ENCODE measurements at regions not wholly inside any gene's neighbourhood (a gene's known extent, or its start where the extent isn't known, plus 50 kb on each side); places are given as distances from the start of the nearest gene placed in this dataset.

GRCh38 chr10:33448421-33449140, 114.1 kb upstream of the NRP1 start:
- Histone ChIP-seq H3K4me3 (ENCODE audit: control extremely low read depth in 1 of 5, extremely low read depth in 1 of 5, insufficient read depth in 1 of 5, low read depth in 2 of 5, low read length in 4 of 5) (no peak overlapping the region), H3K36me3 (replicated peaks in 1 of 2; ENCODE audit: control extremely low read depth in 1 of 2, control insufficient read depth in 1 of 2, extremely low read depth in 1 of 2, insufficient read depth in 2 of 2, low read length in 1 of 2) (no peaks in the 10 kb centered on the region), H3K27me3 (replicated peaks in 1 of 4; ENCODE audit: control extremely low read depth in 1 of 4, control insufficient read depth in 3 of 4, insufficient read depth in 4 of 4, low read length in 3 of 4) (no peaks in the 10 kb centered on the region), H3K27ac (ENCODE audit: low read length in 2 of 2) (no peak overlapping the region), H3K4me2 (replicated peaks; ENCODE audit: low read depth, low read length, poor library complexity, severe bottlenecking) (no peak overlapping the region), H2AFZ (ENCODE audit: insufficient read depth, low read depth, low read length, poor library complexity, severe bottlenecking) (no peak overlapping the region), H3K4me1 (ENCODE audit: control insufficient read depth in 2 of 2, insufficient read depth in 2 of 2, low read length in 2 of 2) (no peaks in the 10 kb centered on the region), H4K20me1 (ENCODE audit: control insufficient read depth, insufficient read depth, low read length, poor library complexity, severe bottlenecking) (no peaks in the 10 kb centered on the region), H3K79me2 (ENCODE audit: control insufficient read depth, insufficient read depth, low read length) (no peaks in the 10 kb centered on the region), H3K9ac (ENCODE audit: low read length) (no peak overlapping the region), H3K9me3 (ENCODE audit: control extremely low read depth in 1 of 3, control insufficient read depth in 2 of 3, insufficient read depth in 1 of 3, low read length in 2 of 3) (no peaks in the 10 kb centered on the region)
- ChIA-PET POLR2A (no interaction called here), CTCF (no interaction called here)
- ATAC-seq (ENCODE audit: low read depth) (no peak), DNase-seq (no peak)
- Mint-ChIP-seq H3K27me3 (no peaks in the 10 kb centered on the region), H3K4me1 (no peaks in the 10 kb centered on the region), H3K27ac (no peak overlapping the region), H3K4me3 (no peak overlapping the region), H3K9me3 (ENCODE audit: insufficient read depth) (peaks cover 5% of the 10 kb centered on the region)
- intact Hi-C loops (cut with micrococcal nuclease), result no loop called here
- TF ChIP-seq CTCF (IDR thresholded peaks at IDR 0.05), result no peak
- TF ChIP-seq EZH2 (IDR thresholded peaks at IDR 0.05; ENCODE audit: borderline replicate concordance, insufficient read depth, low read depth, low read length, poor library complexity, severe bottlenecking), result no peak
- WGBS (ENCODE audit: insufficient coverage), result 96% methylated on average over 2 of the region's 7 CpGs

GRCh38 chr10:33441561-33441960, 107.1 kb upstream of the NRP1 start:
- CTCF ChIA-PET, result no interaction called here
- H3K79me2 ChIP-seq (ENCODE audit: control insufficient read depth, insufficient read depth, low read length), result no peaks in the 10 kb centered on the region
- DNase-seq (no peak), ATAC-seq (ENCODE audit: low read depth) (no peak)
- no peak overlapping the region for H2AFZ ChIP-seq (ENCODE audit: insufficient read depth, low read depth, low read length, poor library complexity, severe bottlenecking)
- H4K20me1 ChIP-seq (ENCODE audit: control insufficient read depth, insufficient read depth, low read length, poor library complexity, severe bottlenecking), result no peaks in the 10 kb centered on the region
- H3K27ac ChIP-seq (ENCODE audit: low read length in 2 of 2), result no peak overlapping the region
- H3K36me3 ChIP-seq (replicated peaks in 1 of 2; ENCODE audit: control extremely low read depth in 1 of 2, control insufficient read depth in 1 of 2, extremely low read depth in 1 of 2, insufficient read depth in 2 of 2, low read length in 1 of 2), result no peaks in the 10 kb centered on the region
- POLR2A ChIA-PET, result no interaction called here
- H3K27me3 Mint-ChIP-seq, result no peaks in the 10 kb centered on the region
- H3K27ac Mint-ChIP-seq, result no peak overlapping the region
- intact Hi-C loops (cut with micrococcal nuclease), result no loop called here
- H3K4me1 Mint-ChIP-seq, result no peaks in the 10 kb centered on the region
- no peak overlapping the region for H3K4me3 Mint-ChIP-seq
- no peak overlapping the region for H3K9ac ChIP-seq (ENCODE audit: low read length)
- peaks cover under 1% of the 10 kb centered on the region for H3K9me3 Mint-ChIP-seq (ENCODE audit: insufficient read depth)
- H3K9me3 ChIP-seq (ENCODE audit: control extremely low read depth in 1 of 3, control insufficient read depth in 2 of 3, insufficient read depth in 1 of 3, low read length in 2 of 3), result no peaks in the 10 kb centered on the region
- H3K4me2 ChIP-seq (replicated peaks; ENCODE audit: low read depth, low read length, poor library complexity, severe bottlenecking), result no peak overlapping the region
- H3K4me3 ChIP-seq (ENCODE audit: control extremely low read depth in 1 of 5, extremely low read depth in 1 of 5, insufficient read depth in 1 of 5, low read depth in 2 of 5, low read length in 4 of 5), result no peak overlapping the region
- H3K27me3 ChIP-seq (replicated peaks in 1 of 4; ENCODE audit: control extremely low read depth in 1 of 4, control insufficient read depth in 3 of 4, insufficient read depth in 4 of 4, low read length in 3 of 4), result no peaks in the 10 kb centered on the region
- no peak for TF ChIP-seq EZH2 (IDR thresholded peaks at IDR 0.05; ENCODE audit: borderline replicate concordance, insufficient read depth, low read depth, low read length, poor library complexity, severe bottlenecking)
- TF ChIP-seq CTCF (IDR thresholded peaks at IDR 0.05), result no peak
- WGBS (ENCODE audit: insufficient coverage), result 59% methylated on average over 4 of the region's 5 CpGs
- no peaks in the 10 kb centered on the region for H3K4me1 ChIP-seq (ENCODE audit: control insufficient read depth in 2 of 2, insufficient read depth in 2 of 2, low read length in 2 of 2)

Measured in B cell (primary cell).